NB4 (cell line): ENCODE measurements at regions not wholly inside any gene's neighbourhood (a gene's known extent, or its start where the extent isn't known, plus 50 kb on each side); places are given as distances from the start of the nearest gene placed in this dataset.
A peak's percentile ranks its signal among the peaks of the same experiment; 100 is the strongest.

Experiments used
- DNase-seq: peaks from one replicate; pipeline ENCODE4 v3.0.0; 2010; ENCODE audit warnings: low read depth
- H3K4me3 ChIP-seq: one replicate; pipeline ENCODE4 v1.5.1; 2011; ENCODE audit warnings: mild to moderate bottlenecking, low read depth, low read length, moderate library complexity
- MYC ChIP-seq: IDR thresholded peaks from 2 replicates; pipeline ENCODE4 v1.6.1; 2011; ENCODE audit warnings: low read depth, low read length
- POLR2A ChIP-seq: IDR thresholded peaks from 2 replicates; pipeline ENCODE4 v1.6.1; 2011; ENCODE audit warnings: mild to moderate bottlenecking; ENCODE audit not compliant: insufficient read length; ENCODE audit errors: extremely low read depth
- TF ChIP-seq, protein P1 (sequence below): IDR thresholded peaks from one replicate; pipeline ENCODE4 v1.5.1; 2012; ENCODE audit warnings: low read depth, low read length
- TF ChIP-seq, protein P2 (sequence below): IDR thresholded peaks from 2 replicates; pipeline ENCODE4 v1.6.1; 2011; ENCODE audit warnings: low read depth, low read length

DNA sequence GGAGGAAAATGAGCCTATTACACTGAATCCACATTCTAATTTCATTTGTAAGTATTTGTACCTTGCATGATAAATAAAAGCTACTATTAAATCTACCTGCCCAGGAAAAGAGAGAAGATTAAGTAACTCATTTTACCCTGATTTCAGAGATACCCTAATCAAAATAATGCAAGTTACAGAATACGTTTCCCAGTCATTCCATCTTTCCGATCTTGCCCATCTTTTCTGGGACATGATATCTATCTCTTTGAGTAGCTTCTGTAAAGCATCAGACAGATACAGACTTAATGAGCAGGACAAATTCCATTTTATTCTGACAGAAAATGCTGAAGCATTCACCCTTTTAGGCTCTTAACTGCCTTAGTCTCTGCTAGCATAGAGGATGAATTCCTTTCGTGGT, 56.6 kb downstream of the SPRY2 start:
- no peak for TF ChIP-seq MYC
- TF ChIP-seq, protein P1, sequence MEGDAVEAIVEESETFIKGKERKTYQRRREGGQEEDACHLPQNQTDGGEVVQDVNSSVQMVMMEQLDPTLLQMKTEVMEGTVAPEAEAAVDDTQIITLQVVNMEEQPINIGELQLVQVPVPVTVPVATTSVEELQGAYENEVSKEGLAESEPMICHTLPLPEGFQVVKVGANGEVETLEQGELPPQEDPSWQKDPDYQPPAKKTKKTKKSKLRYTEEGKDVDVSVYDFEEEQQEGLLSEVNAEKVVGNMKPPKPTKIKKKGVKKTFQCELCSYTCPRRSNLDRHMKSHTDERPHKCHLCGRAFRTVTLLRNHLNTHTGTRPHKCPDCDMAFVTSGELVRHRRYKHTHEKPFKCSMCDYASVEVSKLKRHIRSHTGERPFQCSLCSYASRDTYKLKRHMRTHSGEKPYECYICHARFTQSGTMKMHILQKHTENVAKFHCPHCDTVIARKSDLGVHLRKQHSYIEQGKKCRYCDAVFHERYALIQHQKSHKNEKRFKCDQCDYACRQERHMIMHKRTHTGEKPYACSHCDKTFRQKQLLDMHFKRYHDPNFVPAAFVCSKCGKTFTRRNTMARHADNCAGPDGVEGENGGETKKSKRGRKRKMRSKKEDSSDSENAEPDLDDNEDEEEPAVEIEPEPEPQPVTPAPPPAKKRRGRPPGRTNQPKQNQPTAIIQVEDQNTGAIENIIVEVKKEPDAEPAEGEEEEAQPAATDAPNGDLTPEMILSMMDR, result no peak
- TF ChIP-seq, protein P2, sequence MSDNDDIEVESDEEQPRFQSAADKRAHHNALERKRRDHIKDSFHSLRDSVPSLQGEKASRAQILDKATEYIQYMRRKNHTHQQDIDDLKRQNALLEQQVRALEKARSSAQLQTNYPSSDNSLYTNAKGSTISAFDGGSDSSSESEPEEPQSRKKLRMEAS, result no peak
- no peak overlapping the region for H3K4me3 ChIP-seq
- no peak for DNase-seq

DNA sequence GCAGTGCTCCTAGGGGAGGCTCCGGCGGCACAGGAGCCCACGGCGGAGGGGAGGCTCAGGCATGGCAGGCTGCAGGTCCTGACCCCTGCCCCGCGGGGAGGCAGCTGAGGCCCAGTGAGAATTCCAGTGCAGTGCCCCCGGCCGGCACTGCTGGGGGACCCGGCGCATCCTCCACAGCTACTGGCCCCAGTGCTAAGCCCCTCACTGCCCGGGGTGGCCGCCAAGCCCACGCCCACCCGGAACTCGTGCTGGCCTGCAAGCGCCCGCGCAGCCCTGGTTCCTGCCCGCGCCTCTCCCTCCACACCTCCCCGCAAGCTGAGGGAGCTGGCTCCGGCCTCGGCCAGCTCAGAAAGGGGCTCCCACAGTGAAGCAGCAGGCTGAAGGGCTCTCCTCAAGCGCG, 62.2 kb downstream of the SPRY2 start:
- DNase-seq, result no peak

DNA sequence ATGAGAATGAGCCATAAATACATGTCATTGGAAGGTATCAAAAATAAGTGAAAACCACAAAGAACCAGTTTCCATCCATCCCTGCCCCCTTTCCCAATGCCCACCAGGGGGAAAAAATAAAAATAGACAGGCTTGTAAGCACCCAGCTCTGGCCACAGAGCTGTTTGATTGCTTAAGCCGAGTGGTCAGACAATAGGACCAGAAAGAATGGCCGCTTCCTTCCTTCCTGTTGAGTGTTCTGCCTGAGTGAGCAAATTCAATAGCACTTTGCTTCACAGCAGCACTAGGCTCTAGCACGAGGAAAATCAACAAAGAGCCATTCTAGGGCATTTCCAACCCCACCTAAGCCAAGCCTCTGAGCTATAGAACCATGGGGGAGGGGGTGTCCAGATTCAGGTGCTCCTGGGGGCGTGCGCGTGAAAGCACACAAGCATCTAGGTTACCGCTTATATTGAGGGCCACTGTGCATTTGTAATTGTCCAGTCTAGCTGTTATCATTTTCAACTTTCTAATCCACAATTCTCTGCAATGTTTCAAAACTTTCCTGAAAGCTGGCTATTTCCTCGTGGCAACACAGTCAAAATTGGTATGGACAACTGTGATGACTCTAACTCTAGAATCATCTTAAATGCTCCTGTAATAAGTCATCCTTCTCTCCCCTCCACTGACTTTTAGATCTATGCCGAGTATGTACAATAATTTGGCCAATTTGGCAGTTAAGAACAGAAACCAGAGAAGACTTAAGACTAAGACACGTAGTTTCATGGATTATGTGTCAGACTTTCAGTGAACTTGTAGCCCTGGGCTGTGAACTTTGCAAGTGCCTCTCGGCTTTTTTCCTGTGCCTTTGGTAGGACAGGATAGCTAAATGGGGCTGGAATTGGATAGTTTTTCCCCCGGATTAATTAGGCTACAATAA, 64.3 kb downstream of the SPRY2 start:
- no peak overlapping the region for H3K4me3 ChIP-seq
- TF ChIP-seq MYC (no peak), POLR2A (no peak)
- TF ChIP-seq, protein P1, result no peak
- TF ChIP-seq, protein P2, result no peak
- peak; percentile 49 for DNase-seq

More for the DNA sequence above, 62.2 kb downstream of the SPRY2 start:
- no peak overlapping the region for H3K4me3 ChIP-seq
- TF ChIP-seq, protein P1, result no peak
- TF ChIP-seq POLR2A, result no peak
- no peak for TF ChIP-seq MYC
- TF ChIP-seq, protein P2, result no peak

DNA sequence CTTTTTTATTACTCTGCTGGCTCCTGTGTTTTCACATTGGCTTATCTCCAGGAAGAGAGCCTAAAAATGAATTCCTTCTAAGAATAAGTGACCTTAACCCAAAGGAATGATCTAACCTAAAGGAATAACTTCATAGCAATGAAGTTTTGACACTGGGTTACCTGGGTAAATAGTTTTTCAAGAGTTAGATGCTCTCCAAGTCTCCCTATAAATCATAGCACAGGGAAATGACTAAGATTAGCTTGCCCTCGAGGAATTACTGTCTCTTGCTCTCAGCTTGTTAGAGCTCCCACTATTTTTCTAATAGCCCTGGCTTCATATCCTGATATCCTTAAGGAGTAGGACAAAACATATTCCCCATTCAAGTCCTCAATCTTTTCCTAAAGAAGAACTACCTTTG, 66.3 kb downstream of the SPRY2 start:
- no peak for DNase-seq
- TF ChIP-seq POLR2A, result no peak
- no peak for TF ChIP-seq MYC
- TF ChIP-seq, protein P2, result no peak
- TF ChIP-seq, protein P1, result no peak
- no peak overlapping the region for H3K4me3 ChIP-seq

DNA sequence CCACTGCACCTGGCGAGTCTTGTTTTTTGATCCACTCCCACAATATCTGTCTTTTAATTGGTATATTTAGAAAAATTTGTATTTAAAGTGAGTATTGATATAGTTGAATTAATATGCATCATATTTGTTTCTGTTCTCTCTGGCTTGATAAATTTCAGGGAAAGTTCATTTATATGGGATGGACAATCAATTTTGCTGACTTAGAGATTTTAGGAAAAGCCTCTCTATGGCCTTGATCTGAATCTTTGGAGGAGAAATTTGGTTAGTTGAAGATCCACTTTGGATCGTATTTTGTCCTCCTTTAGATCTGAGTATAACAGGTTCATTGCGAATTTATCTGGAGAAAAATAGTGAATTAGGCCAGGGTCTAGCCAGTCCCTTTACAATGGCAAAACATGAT, 67.2 kb downstream of the SPRY2 start:
- no peak for DNase-seq
- H3K4me3 ChIP-seq, result no peak overlapping the region
- TF ChIP-seq, protein P2, result no peak
- TF ChIP-seq MYC (no peak), POLR2A (no peak)
- TF ChIP-seq, protein P1, result no peak
